ENCODE measurements at regions not wholly inside any gene's neighbourhood (a gene's known extent, or its start where the extent isn't known, plus 50 kb on each side); places are given as distances from the start of the nearest gene placed in this dataset.

- TF ChIP-seq ZNF331 (CRISPR knock-in tag; IDR thresholded peaks at IDR 0.05; ENCODE audit: low read depth) (no peak), CREB1 (CRISPR knock-in tag; IDR thresholded peaks at IDR 0.05; ENCODE audit: low read depth) (no peak), STAT1 (IDR thresholded peaks at IDR 0.05; ENCODE audit: unreplicated experiment) (no peak), EZH2 (IDR thresholded peaks at IDR 0.05; ENCODE audit: low read depth, unreplicated experiment) (no peak), REST (IDR thresholded peaks at IDR 0.05; ENCODE audit: unreplicated experiment) (no peak), CTCF (conservative IDR thresholded peaks at IDR 0.05; ENCODE audit: low read depth in 2 of 2) (no peak), EZH2phosphoT487 (IDR thresholded peaks at IDR 0.05; ENCODE audit: unreplicated experiment) (no peak), POLR2AphosphoS5 (IDR thresholded peaks at IDR 0.05; ENCODE audit: low read depth) (no peak), NANOG (IDR thresholded peaks at IDR 0.05; ENCODE audit: borderline replicate concordance) (no peak)
- TF ChIP-seq, protein P1, sequence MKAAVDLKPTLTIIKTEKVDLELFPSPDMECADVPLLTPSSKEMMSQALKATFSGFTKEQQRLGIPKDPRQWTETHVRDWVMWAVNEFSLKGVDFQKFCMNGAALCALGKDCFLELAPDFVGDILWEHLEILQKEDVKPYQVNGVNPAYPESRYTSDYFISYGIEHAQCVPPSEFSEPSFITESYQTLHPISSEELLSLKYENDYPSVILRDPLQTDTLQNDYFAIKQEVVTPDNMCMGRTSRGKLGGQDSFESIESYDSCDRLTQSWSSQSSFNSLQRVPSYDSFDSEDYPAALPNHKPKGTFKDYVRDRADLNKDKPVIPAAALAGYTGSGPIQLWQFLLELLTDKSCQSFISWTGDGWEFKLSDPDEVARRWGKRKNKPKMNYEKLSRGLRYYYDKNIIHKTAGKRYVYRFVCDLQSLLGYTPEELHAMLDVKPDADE (IDR thresholded peaks at IDR 0.05) = no peak
Observed at GRCh38 chr1:187949567-187949966, 1120.8 kb downstream of the PLA2G4A start (continued).

GRCh38 chr1:187951817-187952216 is 1123.1 kb downstream of the PLA2G4A start:
- H3K4me2 ChIP-seq = no peak overlapping the region
- ATAC-seq (no peak), DNase-seq (ENCODE audit: low spot score) (no peak)
- no peak overlapping the region for H3K4me3 Mint-ChIP-seq
- H3K36me3 ChIP-seq (ENCODE audit: insufficient read depth) = peaks cover 4% of the 10 kb centered on the region; the same call in 1 of the 2 replicates
- no peaks in the 10 kb centered on the region for H3K4me1 Mint-ChIP-seq
- H3K27me3 ChIP-seq (ENCODE audit: insufficient read depth) = no peaks in the 10 kb centered on the region
- no peaks in the 10 kb centered on the region for H3K27me3 Mint-ChIP-seq (ENCODE audit: insufficient read depth, low read depth, poor library complexity)
- peaks cover 38% of the 10 kb centered on the region for H3K9me3 Mint-ChIP-seq
- H3K36me3 Mint-ChIP-seq (ENCODE audit: low read depth) = peaks cover 35% of the 10 kb centered on the region
- H3K4me1 ChIP-seq (ENCODE audit: insufficient read depth) = no peaks in the 10 kb centered on the region
- H3K4me3 ChIP-seq = no peak overlapping the region
- no peaks in the 10 kb centered on the region for H3K79me2 ChIP-seq (replicated peaks; ENCODE audit: insufficient read depth)
- H3K9me2 ChIP-seq (ENCODE audit: insufficient read depth) = peaks cover 8% of the 10 kb centered on the region
- H3F3A ChIP-seq (replicated peaks; ENCODE audit: low read depth) = no peaks in the 10 kb centered on the region
- no peak overlapping the region for H2AFZ ChIP-seq
- no peak overlapping the region for H3K27ac ChIP-seq (ENCODE audit: low read depth)
- H3K27ac Mint-ChIP-seq = no peak overlapping the region
- no peaks in the 10 kb centered on the region for H4K20me1 ChIP-seq (replicated peaks; ENCODE audit: insufficient read depth)
- TF ChIP-seq REST (IDR thresholded peaks at IDR 0.05; ENCODE audit: unreplicated experiment) (no peak), EZH2phosphoT487 (IDR thresholded peaks at IDR 0.05; ENCODE audit: unreplicated experiment) (no peak), ZNF331 (CRISPR knock-in tag; IDR thresholded peaks at IDR 0.05; ENCODE audit: low read depth) (no peak), NANOG (IDR thresholded peaks at IDR 0.05; ENCODE audit: borderline replicate concordance) (no peak), CTCF (conservative IDR thresholded peaks at IDR 0.05; ENCODE audit: low read depth in 2 of 2) (no peak), JUNB (IDR thresholded peaks at IDR 0.05; ENCODE audit: unreplicated experiment) (no peak)

Data from GM23338 (cell line).